CD4-positive, CD25-positive, alpha-beta regulatory T cell (primary cell): ENCODE measurements at regions not wholly inside any gene's neighbourhood (a gene's known extent, or its start where the extent isn't known, plus 50 kb on each side); places are given as distances from the start of the nearest gene placed in this dataset.

ENCODE experiments used
- ATAC-seq, 2 donors: fragments of 150-1000 bp; cut with Tn5 transposase; one replicate each; pipeline ENCODE4 v1.10.0; 2021; ENCODE audit warnings: low read depth in 2 of 2, moderate number of reproducible peaks in 2 of 2, moderate library complexity in 1 of 2
- DNase-seq, 3 donors: peaks; one replicate each; pipeline versions ENCODE4 v3.0.0 to v3.0.0-alpha.2; 2012 to 2022; ENCODE audit warnings: mixed read lengths in 1 of 3
- H3K27ac ChIP-seq: one replicate; pipeline ENCODE4 v1.7.0; 2013; ENCODE audit warnings: mild to moderate bottlenecking, low read length; ENCODE audit not compliant: insufficient read depth, poor library complexity, severe bottlenecking
- H3K27me3 ChIP-seq: one replicate; pipeline ENCODE4 v1.7.0; 2013; ENCODE audit warnings: low read length; ENCODE audit not compliant: control insufficient read depth, insufficient read depth
- H3K36me3 ChIP-seq: one replicate; pipeline ENCODE4 v1.7.0; 2013; ENCODE audit warnings: mild to moderate bottlenecking, low read length, moderate library complexity; ENCODE audit not compliant: control insufficient read depth, insufficient read depth
- H3K4me1 ChIP-seq: 2 replicates; pipeline ENCODE4 v1.7.0; 2013; ENCODE audit warnings: mild to moderate bottlenecking, low read length; ENCODE audit not compliant: insufficient read depth, control insufficient read depth, poor library complexity, severe bottlenecking
- H3K4me3 ChIP-seq: one replicate; pipeline ENCODE4 v1.7.0; 2013; ENCODE audit warnings: low read depth, mild to moderate bottlenecking, low read length, moderate library complexity
- H3K9me3 ChIP-seq, 2 experiments: 1 replicate in 1 of 2; 2 replicates in 1 of 2; pipeline ENCODE4 v1.7.0; 2013; ENCODE audit warnings: low read length in 2 of 2, mild to moderate bottlenecking in 1 of 2, moderate library complexity in 1 of 2; ENCODE audit not compliant: control insufficient read depth in 2 of 2
- H3K27ac Mint-ChIP-seq, 3 donors: one replicate each; pipeline ENCODE4 v1.8.0; 2020 to 2022; ENCODE audit warnings: mild to moderate bottlenecking in 3 of 3, mixed read lengths in 3 of 3, moderate library complexity in 2 of 3
- H3K27me3 Mint-ChIP-seq: one replicate; pipeline ENCODE4 v1.8.0; 2022; ENCODE audit warnings: mild to moderate bottlenecking, mixed read lengths
- H3K36me3 Mint-ChIP-seq: one replicate; pipeline ENCODE4 v1.8.0; 2020; ENCODE audit warnings: mixed read lengths
- H3K4me1 Mint-ChIP-seq, 4 donors: one replicate each; pipeline ENCODE4 v1.8.0; 2020 to 2022; ENCODE audit warnings: mixed read lengths in 4 of 4, mild to moderate bottlenecking in 1 of 4
- H3K4me3 Mint-ChIP-seq, 4 donors: one replicate each; pipeline ENCODE4 v1.8.0; 2020 to 2022; ENCODE audit warnings: mild to moderate bottlenecking in 4 of 4, mixed read lengths in 4 of 4, moderate library complexity in 3 of 4
- H3K9me3 Mint-ChIP-seq, 7 donors: one replicate each; pipeline ENCODE4 v1.8.0; 2020 to 2022; ENCODE audit warnings: mixed read lengths in 7 of 7, mild to moderate bottlenecking in 3 of 7, moderate library complexity in 2 of 7

- no peak overlapping the region for H3K27ac Mint-ChIP-seq
- no peaks in the 10 kb centered on the region for H3K36me3 Mint-ChIP-seq
- ATAC-seq (no peak), DNase-seq (no peak)
- no peaks in the 10 kb centered on the region for H3K36me3 ChIP-seq
- no peak overlapping the region for H3K4me3 Mint-ChIP-seq
- H3K4me1 ChIP-seq: no peaks in the 10 kb centered on the region
- H3K27me3 ChIP-seq: no peaks in the 10 kb centered on the region
- H3K4me3 ChIP-seq: no peak overlapping the region
- no peak overlapping the region for H3K27ac ChIP-seq
- H3K4me1 Mint-ChIP-seq: no peaks in the 10 kb centered on the region
- no peaks in the 10 kb centered on the region for H3K27me3 Mint-ChIP-seq
- H3K9me3 ChIP-seq: no peaks in the 10 kb centered on the region
- peaks cover 5 to 33% (median 10%) of the 10 kb centered on the region in 7 donors for H3K9me3 Mint-ChIP-seq
Observed at GRCh38 chr4:18935659-18936345, 914.2 kb upstream of the LCORL start.

GRCh38 chr4:18934197-18934596 is 912.6 kb upstream of the LCORL start:
- Histone ChIP-seq H3K36me3 (no peaks in the 10 kb centered on the region), H3K27me3 (no peaks in the 10 kb centered on the region), H3K9me3 (no peaks in the 10 kb centered on the region), H3K4me3 (no peak overlapping the region), H3K27ac (no peak overlapping the region), H3K4me1 (no peaks in the 10 kb centered on the region)
- Mint-ChIP-seq H3K4me1 (no peaks in the 10 kb centered on the region), H3K4me3 (no peak overlapping the region), H3K27me3 (no peaks in the 10 kb centered on the region), H3K27ac (no peak overlapping the region), H3K36me3 (no peaks in the 10 kb centered on the region), H3K9me3 (peaks cover 5 to 31% (median 12%) of the 10 kb centered on the region in 7 donors)
- ATAC-seq (no peak), DNase-seq (no peak)

- H3K9me3 Mint-ChIP-seq: peaks cover 0 to 23% (median 10%) of the 10 kb centered on the region in 7 donors
- ATAC-seq: no peak
- Histone ChIP-seq H3K9me3 (no peaks in the 10 kb centered on the region), H3K27me3 (no peaks in the 10 kb centered on the region), H3K36me3 (no peaks in the 10 kb centered on the region), H3K4me3 (no peak overlapping the region), H3K27ac (no peak overlapping the region), H3K4me1 (no peaks in the 10 kb centered on the region)
- no peaks in the 10 kb centered on the region for H3K36me3 Mint-ChIP-seq
- no peak overlapping the region for H3K27ac Mint-ChIP-seq
- no peaks in the 10 kb centered on the region for H3K4me1 Mint-ChIP-seq
- H3K27me3 Mint-ChIP-seq: no peaks in the 10 kb centered on the region
- no peak for DNase-seq
- no peak overlapping the region for H3K4me3 Mint-ChIP-seq
Observed at GRCh38 chr4:18932730-18933339, 911.3 kb upstream of the LCORL start.

GRCh38 chr4:18931643-18932377 is 910.3 kb upstream of the LCORL start:
- H3K4me1 Mint-ChIP-seq: no peaks in the 10 kb centered on the region
- H3K4me3 Mint-ChIP-seq: no peak overlapping the region
- Histone ChIP-seq H3K27ac (no peak overlapping the region), H3K4me3 (no peak overlapping the region), H3K4me1 (no peaks in the 10 kb centered on the region), H3K36me3 (no peaks in the 10 kb centered on the region), H3K27me3 (no peaks in the 10 kb centered on the region), H3K9me3 (no peaks in the 10 kb centered on the region)
- H3K27ac Mint-ChIP-seq: no peak overlapping the region
- peaks cover 0 to 14% (median 7%) of the 10 kb centered on the region in 7 donors for H3K9me3 Mint-ChIP-seq
- ATAC-seq (no peak), DNase-seq (no peak)
- H3K36me3 Mint-ChIP-seq: no peaks in the 10 kb centered on the region
- H3K27me3 Mint-ChIP-seq: no peaks in the 10 kb centered on the region

GRCh38 chr4:18930487-18930886 is 908.9 kb upstream of the LCORL start:
- Mint-ChIP-seq H3K27ac (no peak overlapping the region), H3K4me1 (no peaks in the 10 kb centered on the region), H3K36me3 (no peaks in the 10 kb centered on the region), H3K4me3 (no peak overlapping the region), H3K9me3 (peaks cover 0 to 11% (median 3%) of the 10 kb centered on the region in 7 donors), H3K27me3 (no peaks in the 10 kb centered on the region)
- no peaks in the 10 kb centered on the region for H3K4me1 ChIP-seq
- ATAC-seq: no peak
- no peaks in the 10 kb centered on the region for H3K9me3 ChIP-seq
- no peak overlapping the region for H3K27ac ChIP-seq
- H3K4me3 ChIP-seq: no peak overlapping the region
- H3K36me3 ChIP-seq: no peaks in the 10 kb centered on the region
- no peak for DNase-seq
- no peaks in the 10 kb centered on the region for H3K27me3 ChIP-seq

- no peaks in the 10 kb centered on the region for H3K27me3 ChIP-seq
- H3K36me3 ChIP-seq: no peaks in the 10 kb centered on the region
- no peak overlapping the region for H3K27ac ChIP-seq
- Mint-ChIP-seq H3K4me1 (no peaks in the 10 kb centered on the region), H3K9me3 (peaks cover 1 to 17% (median 5%) of the 10 kb centered on the region in 7 donors), H3K27me3 (peaks cover 4% of the 10 kb centered on the region), H3K4me3 (no peak overlapping the region), H3K27ac (no peak overlapping the region), H3K36me3 (no peaks in the 10 kb centered on the region)
- DNase-seq (no peak), ATAC-seq (no peak)
- H3K9me3 ChIP-seq: no peaks in the 10 kb centered on the region
- H3K4me3 ChIP-seq: no peak overlapping the region
- H3K4me1 ChIP-seq: no peaks in the 10 kb centered on the region
Observed at GRCh38 chr4:18923496-18924161, 902.1 kb upstream of the LCORL start.

- no peak overlapping the region for H3K4me3 ChIP-seq
- H3K27me3 ChIP-seq: no peaks in the 10 kb centered on the region
- no peaks in the 10 kb centered on the region for H3K36me3 ChIP-seq
- no peak overlapping the region for H3K27ac ChIP-seq
- no peaks in the 10 kb centered on the region for H3K4me1 ChIP-seq
- H3K36me3 Mint-ChIP-seq: no peaks in the 10 kb centered on the region
- peaks cover 4 to 31% (median 10%) of the 10 kb centered on the region in 7 donors for H3K9me3 Mint-ChIP-seq
- no peak overlapping the region for H3K27ac Mint-ChIP-seq
- H3K9me3 ChIP-seq: peaks cover 0 to 7% of the 10 kb centered on the region in 2 experiments
- DNase-seq: no peak
- no peak for ATAC-seq
- H3K4me1 Mint-ChIP-seq: no peaks in the 10 kb centered on the region
- H3K27me3 Mint-ChIP-seq: peaks cover 4% of the 10 kb centered on the region
- H3K4me3 Mint-ChIP-seq: no peak overlapping the region
Observed at GRCh38 chr4:18917689-18918088, 896.1 kb upstream of the LCORL start.
